ENCODE measurements at regions not wholly inside any gene's neighbourhood (a gene's known extent, or its start where the extent isn't known, plus 50 kb on each side); places are given as distances from the start of the nearest gene placed in this dataset.

GRCh38 chr9:115733318-115734110 lies 420.1 kb upstream of the PAPPA start:
- no peak for TF ChIP-seq CTCF (IDR thresholded peaks at IDR 0.05; ENCODE audit: borderline replicate concordance, extremely low read depth, low read length, poor library complexity, severe bottlenecking)
- TF ChIP-seq EZH2 (IDR thresholded peaks at IDR 0.05; ENCODE audit: borderline replicate concordance, low read depth, low read length, severe bottlenecking) = no peak

Measured in DND-41 (cell line).